ENCODE measurements at regions not wholly inside any gene's neighbourhood (a gene's known extent, or its start where the extent isn't known, plus 50 kb on each side); places are given as distances from the start of the nearest gene placed in this dataset.

DNA sequence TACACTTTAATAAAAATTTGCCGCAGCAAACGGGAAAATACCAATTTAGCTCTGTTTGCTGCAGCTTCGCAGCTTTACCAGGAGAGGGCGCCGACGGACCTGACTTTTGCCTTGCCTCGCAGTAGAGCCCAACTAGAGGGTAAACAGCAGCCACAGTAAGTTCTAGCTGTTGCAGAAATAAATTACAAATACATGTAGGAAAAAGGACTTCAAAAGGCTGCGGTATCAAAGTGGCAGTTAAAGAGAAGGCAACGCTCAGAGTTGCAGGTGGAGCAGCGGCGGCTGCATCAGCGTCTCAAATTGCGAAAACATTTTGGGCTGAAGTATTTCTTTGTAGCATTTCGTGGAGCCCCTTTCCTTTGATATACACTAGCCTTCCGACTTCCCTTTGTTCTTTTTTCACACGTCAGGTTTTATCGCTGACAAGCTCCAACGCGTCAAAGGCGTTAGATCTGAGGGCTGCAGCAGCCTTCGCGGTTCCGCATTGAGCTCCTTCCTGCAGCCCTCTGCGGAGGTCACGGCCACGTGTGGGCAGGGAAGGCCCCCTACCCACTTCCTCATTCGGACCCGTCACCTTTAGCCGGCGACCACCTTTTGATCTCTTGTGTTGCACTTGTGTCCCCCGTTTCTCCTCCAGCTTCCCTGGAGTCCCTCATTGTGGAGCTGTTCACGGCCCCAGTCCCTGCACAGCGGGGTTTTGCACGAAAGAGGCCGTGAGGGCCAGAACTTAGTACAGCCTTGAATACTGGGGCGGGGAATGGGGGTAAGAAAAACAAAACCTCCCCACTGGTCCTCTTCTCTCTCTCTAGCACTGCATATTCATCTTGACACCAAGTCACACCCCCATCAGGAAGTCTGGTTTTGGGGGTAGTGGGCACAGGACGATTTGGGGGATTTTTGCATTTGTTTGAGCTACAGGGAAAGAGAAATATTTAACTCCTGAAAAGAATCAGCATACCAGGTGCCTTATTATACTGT, 72.8 kb downstream of the S1PR1 start:
- Histone ChIP-seq H3K4me1 (ENCODE audit: insufficient read depth, low read length, poor library complexity, severe bottlenecking) (peaks cover 83% of the 10 kb centered on the region), H3K9me3 (ENCODE audit: insufficient read depth, low read depth, low read length) (no peaks in the 10 kb centered on the region), H3F3A (ENCODE audit: low read depth) (peaks cover 20% of the 10 kb centered on the region), H4K20me1 (ENCODE audit: insufficient read depth, low read length, poor library complexity, severe bottlenecking) (no peaks in the 10 kb centered on the region), H3K4me2 (ENCODE audit: low read depth, low read length, poor library complexity, severe bottlenecking) (peak overlapping the region; percentile 90), H3K9ac (ENCODE audit: low read depth, low read length, poor library complexity, severe bottlenecking) (peak overlapping the region; percentile 95), H3K27me3 (ENCODE audit: insufficient read depth, low read length, poor library complexity, severe bottlenecking) (no peaks in the 10 kb centered on the region), H3K79me2 (ENCODE audit: insufficient read depth, low read length) (peaks cover 8% of the 10 kb centered on the region; the same call in 1 of the 2 replicates), H3K36me3 (ENCODE audit: insufficient read depth, low read length) (no peaks in the 10 kb centered on the region), H3K4me3 (ENCODE audit: low read length, poor library complexity, severe bottlenecking) (peak overlapping the region; percentile 74), H2AFZ (ENCODE audit: low read length) (peak overlapping the region; percentile 85), H3K9me2 (replicated peaks; ENCODE audit: low read depth, low read length) (no peaks in the 10 kb centered on the region)
- TF ChIP-seq CTCF (conservative IDR thresholded peaks at IDR 0.05; ENCODE audit: low read length) (peak; percentile 97), EZH2phosphoT487 (IDR thresholded peaks at IDR 0.05; ENCODE audit: borderline replicate concordance) (no peak)

GRCh38 chr1:101310506-101310905, 73.7 kb downstream of the S1PR1 start:
- peaks cover 86% of the 10 kb centered on the region for H3K4me1 ChIP-seq (ENCODE audit: insufficient read depth, low read length, poor library complexity, severe bottlenecking)
- peak overlapping the region; percentile 74 for H3K4me3 ChIP-seq (ENCODE audit: low read length, poor library complexity, severe bottlenecking)
- no peaks in the 10 kb centered on the region for H3K36me3 ChIP-seq (ENCODE audit: insufficient read depth, low read length)
- peak overlapping the region; percentile 95 for H3K9ac ChIP-seq (ENCODE audit: low read depth, low read length, poor library complexity, severe bottlenecking)
- peak overlapping the region; percentile 85; the same call in 1 of the 2 replicates for H2AFZ ChIP-seq (ENCODE audit: low read length)
- no peaks in the 10 kb centered on the region for H3K9me3 ChIP-seq (ENCODE audit: insufficient read depth, low read depth, low read length)
- H3F3A ChIP-seq (ENCODE audit: low read depth), result peaks cover 20% of the 10 kb centered on the region
- H3K4me2 ChIP-seq (ENCODE audit: low read depth, low read length, poor library complexity, severe bottlenecking), result peak overlapping the region; percentile 90
- TF ChIP-seq EZH2phosphoT487 (IDR thresholded peaks at IDR 0.05; ENCODE audit: borderline replicate concordance), result no peak
- TF ChIP-seq CTCF (conservative IDR thresholded peaks at IDR 0.05; ENCODE audit: low read length), result no peak
- H3K27me3 ChIP-seq (ENCODE audit: insufficient read depth, low read length, poor library complexity, severe bottlenecking), result no peaks in the 10 kb centered on the region
- H4K20me1 ChIP-seq (ENCODE audit: insufficient read depth, low read length, poor library complexity, severe bottlenecking), result no peaks in the 10 kb centered on the region
- peaks cover 8% of the 10 kb centered on the region; the same call in 1 of the 2 replicates for H3K79me2 ChIP-seq (ENCODE audit: insufficient read depth, low read length)
- H3K9me2 ChIP-seq (replicated peaks; ENCODE audit: low read depth, low read length), result no peaks in the 10 kb centered on the region

GRCh38 chr1:101311146-101311920, 74.5 kb downstream of the S1PR1 start:
- Histone ChIP-seq H3K4me3 (ENCODE audit: low read length, poor library complexity, severe bottlenecking) (peak overlapping the region; percentile 74), H3K9ac (ENCODE audit: low read depth, low read length, poor library complexity, severe bottlenecking) (peak overlapping the region; percentile 95), H4K20me1 (ENCODE audit: insufficient read depth, low read length, poor library complexity, severe bottlenecking) (no peaks in the 10 kb centered on the region), H3K9me2 (replicated peaks; ENCODE audit: low read depth, low read length) (no peaks in the 10 kb centered on the region), H2AFZ (ENCODE audit: low read length) (no peak overlapping the region), H3K4me2 (ENCODE audit: low read depth, low read length, poor library complexity, severe bottlenecking) (peak overlapping the region; percentile 90), H3K4me1 (ENCODE audit: insufficient read depth, low read length, poor library complexity, severe bottlenecking) (peaks cover 91% of the 10 kb centered on the region), H3F3A (ENCODE audit: low read depth) (peaks cover 20% of the 10 kb centered on the region), H3K27me3 (ENCODE audit: insufficient read depth, low read length, poor library complexity, severe bottlenecking) (no peaks in the 10 kb centered on the region), H3K79me2 (ENCODE audit: insufficient read depth, low read length) (peaks cover 8% of the 10 kb centered on the region; the same call in 1 of the 2 replicates), H3K36me3 (ENCODE audit: insufficient read depth, low read length) (no peaks in the 10 kb centered on the region), H3K9me3 (ENCODE audit: insufficient read depth, low read depth, low read length) (no peaks in the 10 kb centered on the region)
- no peak for TF ChIP-seq EZH2phosphoT487 (IDR thresholded peaks at IDR 0.05; ENCODE audit: borderline replicate concordance)
- TF ChIP-seq CTCF (conservative IDR thresholded peaks at IDR 0.05; ENCODE audit: low read length), result no peak

Data from Loucy (cell line).